ENCODE measurements at regions not wholly inside any gene's neighbourhood (a gene's known extent, or its start where the extent isn't known, plus 50 kb on each side); places are given as distances from the start of the nearest gene placed in this dataset.
"Not testable (repeated sequence)": the region's sequence is repeated elsewhere in the genome, so short reads cannot be mapped to it uniquely, and the experiment has no call there.

DNA sequence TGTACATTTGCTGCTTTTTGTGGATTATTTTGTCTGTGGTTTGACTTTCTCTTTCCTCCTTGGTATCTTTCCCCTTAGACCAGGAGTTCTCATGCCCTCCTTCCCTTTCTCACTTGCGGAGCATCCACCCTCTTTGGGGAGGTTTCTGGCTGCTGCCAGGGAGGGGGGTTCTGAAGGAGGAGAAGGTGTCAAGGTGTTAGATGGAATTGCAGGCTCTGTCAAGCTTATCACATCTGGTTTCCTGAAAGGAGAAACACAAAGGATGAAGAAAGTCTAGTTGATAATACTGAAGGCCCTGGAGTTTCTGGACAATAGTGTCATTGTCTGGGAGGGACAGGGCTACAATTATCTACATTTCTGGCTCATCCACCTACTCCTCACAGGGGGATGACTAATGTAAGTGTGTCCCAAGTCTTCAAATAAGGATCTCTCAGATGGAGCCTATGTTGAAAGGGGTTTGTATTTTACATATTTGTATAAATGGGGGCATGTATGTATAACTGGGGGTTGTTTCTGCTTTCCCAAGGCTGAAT lies 217.3 kb upstream of the CCDC196 start:
- DNase-seq: no peak
- Histone ChIP-seq H3K27me3 (replicated peaks) (no peaks in the 10 kb centered on the region), H3K36me3 (replicated peaks) (no peaks in the 10 kb centered on the region), H3K4me3 (ENCODE audit: low read depth, low read length) (no peak overlapping the region), H3K27ac (no peak overlapping the region)
- in situ Hi-C loops (cut with HindIII; ENCODE audit: low pct_ligation_motif_present, low sequenced_read_pairs): no loop called here
- no peak for TF ChIP-seq CTCF (IDR thresholded peaks at IDR 0.05; ENCODE audit: low read depth, low read length, missing control alignments)

- no peak for DNase-seq
- in situ Hi-C loops (cut with HindIII; ENCODE audit: low pct_ligation_motif_present, low sequenced_read_pairs): no loop called here
- Histone ChIP-seq H3K27me3 (replicated peaks) (no peaks in the 10 kb centered on the region), H3K27ac (no peak overlapping the region), H3K36me3 (replicated peaks) (no peaks in the 10 kb centered on the region), H3K4me3 (ENCODE audit: low read depth, low read length) (no peak overlapping the region)
- TF ChIP-seq CTCF (IDR thresholded peaks at IDR 0.05; ENCODE audit: low read depth, low read length, missing control alignments): no peak
These were observed 213.9 kb upstream of the CCDC196 start for GRCh38 chr14:66272221-66272620.

DNA sequence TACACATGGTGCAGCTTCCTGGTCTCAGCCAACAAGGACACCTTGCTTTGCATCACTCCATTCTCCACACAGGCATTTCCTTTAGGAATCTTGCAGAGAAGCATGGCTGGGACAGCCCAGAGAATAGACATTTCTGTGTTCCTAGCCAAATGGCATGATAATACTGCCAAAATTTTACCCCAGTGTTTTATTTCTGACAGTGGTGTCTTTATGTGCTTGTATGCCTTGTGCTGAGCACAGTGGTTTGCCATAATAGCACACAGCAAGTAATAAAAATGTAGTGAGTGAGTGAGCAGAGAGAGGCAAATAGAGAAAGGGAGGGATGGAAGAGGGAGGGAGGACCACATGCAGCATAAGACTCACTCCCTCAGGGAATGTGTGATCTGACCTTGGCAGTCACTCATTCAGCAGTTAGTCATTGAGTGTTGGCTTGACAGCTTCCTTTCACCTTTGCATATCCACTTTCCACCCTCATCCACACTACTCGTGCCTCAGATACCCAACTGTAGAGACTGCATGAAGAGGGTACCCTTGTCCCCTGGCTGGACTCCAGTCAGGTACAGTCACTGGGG lies 212.8 kb upstream of the CCDC196 start:
- DNase-seq: no peak
- no peak overlapping the region for H3K27ac ChIP-seq
- no peak for TF ChIP-seq CTCF (IDR thresholded peaks at IDR 0.05; ENCODE audit: low read depth, low read length, missing control alignments)
- no peaks in the 10 kb centered on the region for H3K36me3 ChIP-seq (replicated peaks)
- no peaks in the 10 kb centered on the region for H3K27me3 ChIP-seq (replicated peaks)
- H3K4me3 ChIP-seq (ENCODE audit: low read depth, low read length): no peak overlapping the region
- in situ Hi-C loops (cut with HindIII; ENCODE audit: low pct_ligation_motif_present, low sequenced_read_pairs): no loop called here

- DNase-seq; H3K27ac ChIP-seq; H3K4me3 ChIP-seq (ENCODE audit: low read depth, low read length); in situ Hi-C loops (cut with HindIII; ENCODE audit: low pct_ligation_motif_present, low sequenced_read_pairs); H3K27me3 ChIP-seq (replicated peaks); H3K36me3 ChIP-seq (replicated peaks): not testable (repeated sequence)
These were observed 207.8 kb upstream of the CCDC196 start for GRCh38 chr14:66278418-66278817.

DNA sequence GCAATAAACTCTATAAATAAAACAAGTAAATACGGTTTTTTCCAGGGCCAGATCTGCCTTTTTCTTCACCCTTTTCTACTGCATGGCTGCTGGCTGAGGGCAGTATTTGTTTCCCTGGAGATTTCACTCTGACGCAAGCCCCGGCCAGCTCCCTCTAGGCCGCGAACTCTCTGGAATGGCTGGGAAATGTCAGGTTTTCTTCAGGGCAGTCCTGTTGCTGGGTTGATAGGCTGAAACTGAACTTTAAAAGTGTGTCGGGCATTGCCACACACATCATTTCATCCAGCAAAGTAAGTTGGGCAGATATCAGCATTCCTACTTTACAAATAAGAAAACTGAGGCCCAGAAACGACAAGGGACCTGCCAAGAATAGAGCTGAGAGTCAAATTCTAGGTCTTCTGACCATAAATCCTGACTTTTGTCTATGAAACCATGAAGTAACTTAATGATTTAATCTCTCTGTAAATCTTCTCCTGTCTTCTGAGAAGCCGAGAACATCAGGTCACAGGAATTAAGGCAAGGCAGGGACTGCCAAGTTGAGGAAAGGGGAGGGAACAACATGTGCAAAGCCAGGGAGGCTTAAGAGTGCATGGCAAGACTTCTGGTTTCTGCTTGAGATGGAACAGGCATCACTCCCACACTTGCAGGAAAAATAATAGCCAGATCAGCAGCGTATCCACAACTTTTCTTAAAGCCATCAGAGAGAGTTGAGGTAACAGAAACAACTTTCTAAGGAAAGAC lies 205.0 kb upstream of the CCDC196 start:
- no peak for TF ChIP-seq CTCF (IDR thresholded peaks at IDR 0.05; ENCODE audit: low read depth, low read length, missing control alignments)
- Histone ChIP-seq H3K36me3 (replicated peaks) (no peaks in the 10 kb centered on the region), H3K4me3 (ENCODE audit: low read depth, low read length) (no peak overlapping the region), H3K27ac (no peak overlapping the region), H3K27me3 (replicated peaks) (no peaks in the 10 kb centered on the region)
- in situ Hi-C loops (cut with HindIII; ENCODE audit: low pct_ligation_motif_present, low sequenced_read_pairs): no loop called here
- no peak for DNase-seq

DNA sequence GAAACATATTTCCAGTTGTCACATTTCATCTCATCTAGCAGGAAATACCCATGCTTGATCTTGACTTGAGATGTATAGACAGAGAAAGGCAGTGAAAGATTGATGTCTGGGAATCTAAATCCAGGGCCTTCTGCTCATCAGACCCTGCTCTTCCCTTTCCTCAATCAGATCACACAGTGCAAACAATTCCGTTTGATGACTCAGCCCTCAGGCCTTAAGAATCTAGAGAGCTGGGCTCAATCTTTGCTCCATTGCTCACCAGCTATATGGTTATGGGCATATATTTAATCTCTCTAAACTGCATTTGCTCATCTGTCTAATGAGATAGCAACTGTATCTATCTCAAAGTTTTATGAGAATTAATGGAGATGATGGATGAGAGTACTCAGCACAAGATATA lies 201.8 kb upstream of the CCDC196 start:
- no peaks in the 10 kb centered on the region for H3K36me3 ChIP-seq (replicated peaks)
- in situ Hi-C loops (cut with HindIII; ENCODE audit: low pct_ligation_motif_present, low sequenced_read_pairs): no loop called here
- no peak overlapping the region for H3K4me3 ChIP-seq (ENCODE audit: low read depth, low read length)
- no peaks in the 10 kb centered on the region for H3K27me3 ChIP-seq (replicated peaks)
- no peak overlapping the region for H3K27ac ChIP-seq
- TF ChIP-seq CTCF (IDR thresholded peaks at IDR 0.05; ENCODE audit: low read depth, low read length, missing control alignments): no peak
- peak; percentile 16 for DNase-seq

Measured in brain microvascular endothelial cell (primary cell).